Endothelial cell of umbilical vein (primary cell): ENCODE measurements at regions not wholly inside any gene's neighbourhood (a gene's known extent, or its start where the extent isn't known, plus 50 kb on each side); places are given as distances from the start of the nearest gene placed in this dataset.

Experiments used
- BruUV-seq: library from RNA; stranded (reverse); fragments of 400-500 nt; replicated peaks from 2 replicates; lab custom pipeline; 2021; lab: Mats Ljungman, UMichigan
- CTCF ChIA-PET: fragments of 300-600, 350-600 bp; sonication (Branson Sonifier 250); formaldehyde crosslinking; loops from one replicate; lab custom pipeline; 2021; ENCODE audit warnings: antibody characterized with exemption, inconsistent platforms; lab: Charles Lee
- POLR2A ChIA-PET: fragments of 300-600, 350-600 bp; sonication (Branson Sonifier 250); formaldehyde crosslinking; loops from one replicate; lab custom pipeline; 2021; ENCODE audit warnings: antibody characterized with exemption, inconsistent platforms; lab: Charles Lee
- DNase-seq: peaks from one replicate; pipeline ENCODE4 v3.0.0-alpha.2; 2011; ENCODE audit warnings: low read depth, low spot score
- FAIRE-seq: peaks from 2 replicates; lab custom pipeline; 2011; peaks lifted over from hg19 to GRCh38; lab: Jason Lieb, UNC
- H2AFZ ChIP-seq: 2 replicates; pipeline ENCODE4 v1.6.0; 2012; ENCODE audit warnings: low read depth, low read length, control low read depth, inconsistent platforms
- H3K27ac ChIP-seq: 2 replicates; pipeline ENCODE4 v1.5.1; 2011; ENCODE audit warnings: low read depth, mild to moderate bottlenecking, control low read depth, low read length, moderate library complexity; ENCODE audit not compliant: insufficient read depth
- H3K27me3 ChIP-seq, 2 experiments: 2 replicates each; pipeline versions ENCODE4 v1.6.0 to v1.6.1; 2011; ENCODE audit warnings: low read length in 2 of 2, mixed read lengths in 1 of 2; ENCODE audit not compliant: control insufficient read depth in 2 of 2, insufficient read depth in 2 of 2
- H3K36me3 ChIP-seq, 2 experiments: 2 replicates in 1 of 2; 3 replicates in 1 of 2; pipeline ENCODE4 v1.5.1; 2011; ENCODE audit warnings: low read length in 2 of 2, mild to moderate bottlenecking in 1 of 2, moderate library complexity in 1 of 2; ENCODE audit not compliant: control insufficient read depth in 2 of 2, insufficient read depth in 2 of 2; ENCODE audit errors: extremely low read depth in 1 of 2
- H3K4me1 ChIP-seq: 3 replicates; pipeline ENCODE4 v1.5.1; 2011; ENCODE audit warnings: mild to moderate bottlenecking, low read length; ENCODE audit not compliant: control insufficient read depth, insufficient read depth; ENCODE audit errors: extremely low read depth
- H3K4me2 ChIP-seq: 2 replicates; pipeline ENCODE4 v1.6.1; 2011; ENCODE audit warnings: low read length, control low read depth, mixed read lengths; ENCODE audit not compliant: insufficient read depth
- H3K4me3 ChIP-seq, 3 experiments: fragments of 200-600 bp in 1 of 3; sonication (generic), shearing (Covaris generic) in 1 of 3; replicated peaks in 1 of 3; 2 replicates each; pipeline ENCODE4 v1.5.1; 2011 to 2016; ENCODE audit warnings: control low read depth in 3 of 3, low read length in 3 of 3, mild to moderate bottlenecking in 2 of 3, inconsistent platforms in 1 of 3, low read depth in 1 of 3, moderate library complexity in 1 of 3; ENCODE audit not compliant: insufficient read depth in 1 of 3
- H3K79me2 ChIP-seq: 2 replicates; pipeline ENCODE4 v1.6.0; 2012; ENCODE audit warnings: low read length, inconsistent platforms; ENCODE audit not compliant: control insufficient read depth, insufficient read depth
- H3K9ac ChIP-seq: replicated peaks from 2 replicates; pipeline ENCODE3; 2011; ENCODE audit warnings: low read length, control low read depth; ENCODE audit not compliant: insufficient read depth; ENCODE audit errors: extremely low read depth
- H3K9me1 ChIP-seq: replicated peaks from 3 replicates; pipeline ENCODE4 v1.6.0; 2011; ENCODE audit warnings: mild to moderate bottlenecking, low read length; ENCODE audit not compliant: control insufficient read depth, insufficient read depth; ENCODE audit errors: extremely low read depth
- H3K9me3 ChIP-seq: replicated peaks from 2 replicates; pipeline ENCODE4 v1.5.1; 2012; ENCODE audit warnings: low read length, inconsistent platforms; ENCODE audit not compliant: control insufficient read depth, insufficient read depth
- H4K20me1 ChIP-seq: replicated peaks from 2 replicates; pipeline ENCODE3; 2011; ENCODE audit warnings: mild to moderate bottlenecking, low read length; ENCODE audit not compliant: control insufficient read depth, insufficient read depth; ENCODE audit errors: extremely low read depth
- EZH2 ChIP-seq: IDR thresholded peaks from 2 replicates; pipeline ENCODE4 v1.6.1; 2012; ENCODE audit warnings: borderline replicate concordance, low read depth, mild to moderate bottlenecking, moderate library complexity, low read length, inconsistent platforms; ENCODE audit not compliant: severe bottlenecking
- FOS ChIP-seq: IDR thresholded peaks from 2 replicates; pipeline ENCODE4 v1.6.1; 2011; ENCODE audit warnings: mild to moderate bottlenecking, low read length, moderate library complexity, borderline replicate concordance; ENCODE audit not compliant: insufficient read depth
- GATA2 ChIP-seq: IDR thresholded peaks from 2 replicates; pipeline ENCODE4 v1.7.0; 2011; ENCODE audit warnings: low read depth, mild to moderate bottlenecking, moderate library complexity, mixed read lengths, low read length; ENCODE audit not compliant: insufficient read length, insufficient read depth
- JUN ChIP-seq: IDR thresholded peaks from 2 replicates; pipeline ENCODE4 v1.6.1; 2011; ENCODE audit warnings: borderline replicate concordance, low read depth; ENCODE audit not compliant: insufficient read length, insufficient read depth
- MYC ChIP-seq: IDR thresholded peaks from one replicate; pipeline ENCODE4 v1.6.1; 2011; ENCODE audit warnings: mild to moderate bottlenecking, low read depth, low read length
- POLR2A ChIP-seq: IDR thresholded peaks from 2 replicates; pipeline ENCODE4 v1.6.1; 2012; ENCODE audit warnings: low read depth, mild to moderate bottlenecking, control low read depth, low read length
- POLR2AphosphoS5 ChIP-seq: IDR thresholded peaks from 2 replicates; pipeline ENCODE4 v1.6.1; 2012; ENCODE audit warnings: low read depth, mild to moderate bottlenecking, control low read depth, low read length, moderate library complexity; ENCODE audit not compliant: insufficient read depth
- dilution Hi-C: fragments of 300-500 bp; cut with MboI; formaldehyde crosslinking; loops from one replicate; pipeline ENCODE4 v1.15.0; 2019; ENCODE audit warnings: low sequenced_read_pairs; ENCODE audit not compliant: extremely low pct_ligation_motif_present
- intact Hi-C: fragments of 100-400 bp; cut with micrococcal nuclease; formaldehyde crosslinking; loops from one replicate; pipeline ENCODE4 v1.10.0; 2022
- TF ChIP-seq, protein P1 (sequence below): IDR thresholded peaks from 2 replicates; pipeline ENCODE4 v1.6.1; 2011; ENCODE audit not compliant: insufficient read depth, insufficient read length
- TF ChIP-seq, protein P2 (sequence below), 2 donors: IDR thresholded peaks; 1 replicate in 1 of 2; 2 replicates in 1 of 2; pipeline ENCODE4 v1.5.1; 2011; ENCODE audit warnings: low read length in 2 of 2, mild to moderate bottlenecking in 2 of 2, moderate library complexity in 2 of 2, control low read depth in 1 of 2, inconsistent platforms in 1 of 2, low read depth in 1 of 2; ENCODE audit not compliant: insufficient read depth in 1 of 2; ENCODE audit errors: extremely low read depth in 1 of 2

DNA sequence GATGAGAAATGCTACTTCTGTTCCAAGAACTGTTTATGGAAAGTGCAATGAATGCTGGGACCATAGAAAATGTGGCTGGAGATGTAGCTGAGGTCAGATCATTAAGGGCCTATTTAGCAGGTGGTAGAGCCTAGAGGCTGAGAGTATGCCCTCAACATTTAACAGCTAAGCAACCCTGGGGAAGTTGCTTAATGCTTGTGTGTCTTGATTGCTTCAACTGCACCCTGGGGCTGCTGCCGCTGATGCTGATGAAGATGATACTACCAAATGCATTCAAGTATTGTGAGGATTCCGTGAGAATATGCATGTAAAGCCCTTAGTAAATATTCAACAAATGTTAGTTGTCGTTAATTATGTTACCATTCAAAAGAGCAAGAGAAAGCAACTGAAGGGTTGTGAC lies 273.2 kb downstream of the BCL11A start:
- TF ChIP-seq POLR2AphosphoS5 = no peak
- TF ChIP-seq EZH2 = no peak
- no peak for TF ChIP-seq JUN
- TF ChIP-seq, protein P1, sequence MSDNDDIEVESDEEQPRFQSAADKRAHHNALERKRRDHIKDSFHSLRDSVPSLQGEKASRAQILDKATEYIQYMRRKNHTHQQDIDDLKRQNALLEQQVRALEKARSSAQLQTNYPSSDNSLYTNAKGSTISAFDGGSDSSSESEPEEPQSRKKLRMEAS = no peak
- TF ChIP-seq POLR2A = no peak
- no peak for TF ChIP-seq MYC
- TF ChIP-seq FOS = no peak
- TF ChIP-seq, protein P2, sequence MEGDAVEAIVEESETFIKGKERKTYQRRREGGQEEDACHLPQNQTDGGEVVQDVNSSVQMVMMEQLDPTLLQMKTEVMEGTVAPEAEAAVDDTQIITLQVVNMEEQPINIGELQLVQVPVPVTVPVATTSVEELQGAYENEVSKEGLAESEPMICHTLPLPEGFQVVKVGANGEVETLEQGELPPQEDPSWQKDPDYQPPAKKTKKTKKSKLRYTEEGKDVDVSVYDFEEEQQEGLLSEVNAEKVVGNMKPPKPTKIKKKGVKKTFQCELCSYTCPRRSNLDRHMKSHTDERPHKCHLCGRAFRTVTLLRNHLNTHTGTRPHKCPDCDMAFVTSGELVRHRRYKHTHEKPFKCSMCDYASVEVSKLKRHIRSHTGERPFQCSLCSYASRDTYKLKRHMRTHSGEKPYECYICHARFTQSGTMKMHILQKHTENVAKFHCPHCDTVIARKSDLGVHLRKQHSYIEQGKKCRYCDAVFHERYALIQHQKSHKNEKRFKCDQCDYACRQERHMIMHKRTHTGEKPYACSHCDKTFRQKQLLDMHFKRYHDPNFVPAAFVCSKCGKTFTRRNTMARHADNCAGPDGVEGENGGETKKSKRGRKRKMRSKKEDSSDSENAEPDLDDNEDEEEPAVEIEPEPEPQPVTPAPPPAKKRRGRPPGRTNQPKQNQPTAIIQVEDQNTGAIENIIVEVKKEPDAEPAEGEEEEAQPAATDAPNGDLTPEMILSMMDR (IDR thresholded peaks at IDR 0.05; ENCODE audit: extremely low read depth in 1 of 2, insufficient read depth in 1 of 2, low read depth in 1 of 2, low read length in 2 of 2) = no peak
- no peak for TF ChIP-seq GATA2

More for the DNA sequence above, 273.2 kb downstream of the BCL11A start:
- Histone ChIP-seq H3K9me3 (peaks cover 2% of the 10 kb centered on the region), H3K4me3 (no peak overlapping the region), H4K20me1 (no peaks in the 10 kb centered on the region), H3K4me1 (no peaks in the 10 kb centered on the region), H2AFZ (no peak overlapping the region), H3K27me3 (no peaks in the 10 kb centered on the region), H3K9ac (no peak overlapping the region), H3K27ac (no peak overlapping the region), H3K36me3 (no peaks in the 10 kb centered on the region), H3K9me1 (no peaks in the 10 kb centered on the region), H3K79me2 (no peaks in the 10 kb centered on the region), H3K4me2 (no peak overlapping the region)
- no TSS peak for BruUV-seq
- intact Hi-C loops (no loop called here), dilution Hi-C loops (no loop called here)
- DNase-seq (no peak), FAIRE-seq (no peak)
- ChIA-PET POLR2A (no interaction called here), CTCF (no interaction called here)
